Body of pancreas (tissue), 4 donors: ENCODE measurements at regions not wholly inside any gene's neighbourhood (a gene's known extent, or its start where the extent isn't known, plus 50 kb on each side); places are given as distances from the start of the nearest gene placed in this dataset.

ENCODE experiments used
- CTCF ChIP-seq, 7 experiments: fragments of 450-650 bp in 4 of 7; fragments of 200-600 bp in 3 of 7; sonication (generic) in 3 of 7; IDR thresholded peaks; one replicate each; pipeline ENCODE4 v1.5.1; 2016 to 2019; ENCODE audit warnings: antibody characterized with exemption in 7 of 7
- POLR2A ChIP-seq, 3 donors: fragments of 450-650 bp; IDR thresholded peaks; one replicate each; pipeline ENCODE4 v1.6.1; 2016; ENCODE audit warnings: antibody characterized with exemption in 3 of 3, mild to moderate bottlenecking in 2 of 3

GRCh38 chr4:52231526-52231925 lies 180.4 kb downstream of the SPATA18 start:
- no peak for TF ChIP-seq CTCF (IDR thresholded peaks at IDR 0.05)
- TF ChIP-seq POLR2A (IDR thresholded peaks at IDR 0.05), result no peak
